ENCODE measurements at regions not wholly inside any gene's neighbourhood (a gene's known extent, or its start where the extent isn't known, plus 50 kb on each side); places are given as distances from the start of the nearest gene placed in this dataset.

DNA sequence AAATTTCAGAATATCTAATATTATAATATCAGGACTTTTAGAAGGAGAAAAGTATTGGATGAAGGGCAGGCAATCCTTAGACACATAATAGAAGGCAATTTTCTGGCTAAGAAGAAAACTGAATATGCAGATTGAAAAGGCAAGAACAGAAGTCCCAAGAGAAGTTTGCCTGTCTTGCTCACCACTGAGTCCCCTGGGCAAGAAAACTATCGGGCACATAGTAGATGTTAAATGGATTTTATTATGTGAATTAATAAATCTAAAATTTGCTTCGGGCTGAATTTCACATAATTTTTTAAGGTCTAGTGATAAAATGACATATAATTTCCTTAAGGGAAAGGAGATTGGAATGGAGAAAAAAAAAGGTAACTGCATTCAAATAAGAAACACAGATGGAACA lies 380.9 kb upstream of the GRM3 start:
- Histone ChIP-seq H3K36me3 (ENCODE audit: insufficient read depth, low read length) (no peaks in the 10 kb centered on the region), H3K27ac (ENCODE audit: low read depth in 1 of 2, low read length in 2 of 2) (no peak overlapping the region), H3K4me3 (ENCODE audit: low read length) (no peak overlapping the region), H3K4me1 (ENCODE audit: insufficient read depth, low read length) (no peaks in the 10 kb centered on the region), H3K27me3 (ENCODE audit: control insufficient read depth in 1 of 2, insufficient read depth in 2 of 2, low read length in 2 of 2) (no peaks in the 10 kb centered on the region), H3K9me3 (ENCODE audit: control insufficient read depth in 1 of 2, insufficient read depth in 1 of 2, low read length in 2 of 2) (no peaks in the 10 kb centered on the region)
- Mint-ChIP-seq H3K4me1 (ENCODE audit: low read depth) (no peaks in the 10 kb centered on the region), H3K27ac (no peak overlapping the region), H3K36me3 (ENCODE audit: low read depth) (no peaks in the 10 kb centered on the region), H3K4me3 (no peak overlapping the region), H3K9me3 (peaks cover 13% of the 10 kb centered on the region), H3K27me3 (no peaks in the 10 kb centered on the region)
- POLR2A ChIA-PET, result no interaction called here
- intact Hi-C loops (cut with DNase I, micrococcal nuclease), result no loop called here
- CTCF ChIA-PET, result no interaction called here
- TF ChIP-seq, protein P1, sequence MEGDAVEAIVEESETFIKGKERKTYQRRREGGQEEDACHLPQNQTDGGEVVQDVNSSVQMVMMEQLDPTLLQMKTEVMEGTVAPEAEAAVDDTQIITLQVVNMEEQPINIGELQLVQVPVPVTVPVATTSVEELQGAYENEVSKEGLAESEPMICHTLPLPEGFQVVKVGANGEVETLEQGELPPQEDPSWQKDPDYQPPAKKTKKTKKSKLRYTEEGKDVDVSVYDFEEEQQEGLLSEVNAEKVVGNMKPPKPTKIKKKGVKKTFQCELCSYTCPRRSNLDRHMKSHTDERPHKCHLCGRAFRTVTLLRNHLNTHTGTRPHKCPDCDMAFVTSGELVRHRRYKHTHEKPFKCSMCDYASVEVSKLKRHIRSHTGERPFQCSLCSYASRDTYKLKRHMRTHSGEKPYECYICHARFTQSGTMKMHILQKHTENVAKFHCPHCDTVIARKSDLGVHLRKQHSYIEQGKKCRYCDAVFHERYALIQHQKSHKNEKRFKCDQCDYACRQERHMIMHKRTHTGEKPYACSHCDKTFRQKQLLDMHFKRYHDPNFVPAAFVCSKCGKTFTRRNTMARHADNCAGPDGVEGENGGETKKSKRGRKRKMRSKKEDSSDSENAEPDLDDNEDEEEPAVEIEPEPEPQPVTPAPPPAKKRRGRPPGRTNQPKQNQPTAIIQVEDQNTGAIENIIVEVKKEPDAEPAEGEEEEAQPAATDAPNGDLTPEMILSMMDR (IDR thresholded peaks at IDR 0.05), result no peak
- ATAC-seq (ENCODE audit: poor library complexity) (no peak), DNase-seq (no peak)

DNA sequence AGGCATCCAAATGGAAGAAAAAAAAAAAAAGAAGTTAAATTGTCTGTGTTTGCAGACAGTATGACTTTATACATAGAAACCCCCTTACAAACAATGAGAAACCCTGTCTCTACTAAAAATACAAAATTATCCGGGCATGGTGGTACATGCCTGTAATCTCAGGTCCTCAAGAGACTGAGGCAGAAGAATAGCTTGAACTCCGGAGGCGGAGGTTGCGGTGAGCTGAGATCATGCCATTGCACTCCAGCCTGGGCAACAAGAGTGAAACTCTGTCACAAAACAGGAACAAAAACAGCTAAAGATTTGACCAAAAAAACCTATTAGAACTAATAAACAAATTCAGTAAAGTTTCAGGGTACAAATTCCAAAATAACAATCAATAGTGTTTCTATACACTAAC lies 385.8 kb upstream of the GRM3 start:
- no peaks in the 10 kb centered on the region for H3K4me1 Mint-ChIP-seq (ENCODE audit: low read depth)
- peaks cover 11% of the 10 kb centered on the region for H3K9me3 Mint-ChIP-seq
- Histone ChIP-seq H3K9me3 (ENCODE audit: control insufficient read depth in 1 of 2, insufficient read depth in 1 of 2, low read length in 2 of 2) (no peaks in the 10 kb centered on the region), H3K36me3 (ENCODE audit: insufficient read depth, low read length) (no peaks in the 10 kb centered on the region), H3K4me1 (ENCODE audit: insufficient read depth, low read length) (no peaks in the 10 kb centered on the region), H3K27me3 (ENCODE audit: control insufficient read depth in 1 of 2, insufficient read depth in 2 of 2, low read length in 2 of 2) (no peaks in the 10 kb centered on the region), H3K4me3 (ENCODE audit: low read length) (no peak overlapping the region), H3K27ac (ENCODE audit: low read depth in 1 of 2, low read length in 2 of 2) (no peak overlapping the region)
- TF ChIP-seq, protein P1 (IDR thresholded peaks at IDR 0.05), result no peak
- DNase-seq, result no peak
- intact Hi-C loops (cut with DNase I, micrococcal nuclease), result no loop called here
- no peaks in the 10 kb centered on the region for H3K36me3 Mint-ChIP-seq (ENCODE audit: low read depth)
- POLR2A ChIA-PET, result no interaction called here
- H3K4me3 Mint-ChIP-seq, result no peak overlapping the region
- ATAC-seq (ENCODE audit: poor library complexity), result no peak
- H3K27me3 Mint-ChIP-seq, result no peaks in the 10 kb centered on the region
- CTCF ChIA-PET, result no interaction called here
- no peak overlapping the region for H3K27ac Mint-ChIP-seq

DNA sequence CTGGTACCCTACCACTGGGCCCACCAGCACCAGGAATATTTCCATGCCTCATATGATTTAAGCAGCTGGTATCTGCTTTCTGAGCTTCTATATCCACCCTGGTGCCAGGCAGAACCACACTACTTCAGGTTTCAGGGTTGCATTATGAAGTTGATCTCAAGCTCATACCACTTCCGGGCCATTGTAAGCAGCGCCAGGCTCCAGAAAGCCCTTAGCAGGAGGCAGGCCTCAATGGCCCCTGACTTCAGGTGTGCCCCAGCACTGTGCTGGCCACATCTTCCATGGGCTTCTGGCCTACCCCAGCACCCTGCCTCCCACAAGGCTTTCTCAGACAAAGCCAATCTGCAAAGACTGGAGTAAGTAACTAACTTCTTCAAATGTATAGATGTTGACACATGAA lies 391.3 kb upstream of the GRM3 start:
- Mint-ChIP-seq H3K4me3 (no peak overlapping the region), H3K9me3 (peaks cover 24% of the 10 kb centered on the region), H3K4me1 (ENCODE audit: low read depth) (no peaks in the 10 kb centered on the region), H3K27me3 (no peaks in the 10 kb centered on the region), H3K27ac (no peak overlapping the region), H3K36me3 (ENCODE audit: low read depth) (no peaks in the 10 kb centered on the region)
- ATAC-seq (ENCODE audit: poor library complexity) (no peak), DNase-seq (no peak)
- H3K4me3 ChIP-seq (ENCODE audit: low read length), result no peak overlapping the region
- CTCF ChIA-PET, result no interaction called here
- H3K4me1 ChIP-seq (ENCODE audit: insufficient read depth, low read length), result no peaks in the 10 kb centered on the region
- H3K27ac ChIP-seq (ENCODE audit: low read depth in 1 of 2, low read length in 2 of 2), result no peak overlapping the region
- H3K27me3 ChIP-seq (ENCODE audit: control insufficient read depth in 1 of 2, insufficient read depth in 2 of 2, low read length in 2 of 2), result no peaks in the 10 kb centered on the region
- POLR2A ChIA-PET, result no interaction called here
- intact Hi-C loops (cut with DNase I, micrococcal nuclease), result no loop called here
- peaks cover 0 to 4% of the 10 kb centered on the region in 2 experiments for H3K9me3 ChIP-seq (ENCODE audit: control insufficient read depth in 1 of 2, insufficient read depth in 1 of 2, low read length in 2 of 2)
- no peaks in the 10 kb centered on the region for H3K36me3 ChIP-seq (ENCODE audit: insufficient read depth, low read length)
- TF ChIP-seq, protein P1 (IDR thresholded peaks at IDR 0.05), result no peak

Data from CD4-positive, alpha-beta T cell (primary cell).